Sigmoid colon (tissue), 6 donors: ENCODE measurements at regions not wholly inside any gene's neighbourhood (a gene's known extent, or its start where the extent isn't known, plus 50 kb on each side); places are given as distances from the start of the nearest gene placed in this dataset.

Experiments used
- DNase-seq: peaks from one replicate; pipeline ENCODE4 v3.0.0-alpha.2; 2019
- H3K27ac ChIP-seq, 4 donors: fragments of 200-600 bp; sonication (generic); one replicate each; pipeline ENCODE4 v1.5.1; 2016 to 2019; ENCODE audit warnings: mild to moderate bottlenecking in 1 of 4
- H3K27me3 ChIP-seq, 3 donors: fragments of 200-600 bp; sonication (generic); one replicate each; pipeline ENCODE4 v1.5.1; 2019; ENCODE audit warnings: mild to moderate bottlenecking in 1 of 3
- H3K36me3 ChIP-seq, 4 donors: fragments of 200-600 bp; sonication (generic); one replicate each; pipeline ENCODE4 v1.5.1; 2016 to 2019
- H3K4me1 ChIP-seq, 4 donors: fragments of 200-600 bp; sonication (generic); one replicate each; pipeline ENCODE4 v1.5.1; 2017 to 2019
- H3K4me3 ChIP-seq, 4 donors: fragments of 200-600 bp; sonication (generic); one replicate each; pipeline ENCODE4 v1.5.1; 2017 to 2019; ENCODE audit warnings: mild to moderate bottlenecking in 2 of 4, moderate library complexity in 1 of 4
- H3K9me3 ChIP-seq, 4 donors: fragments of 200-600 bp in 3 of 4; sonication (generic) in 3 of 4; one replicate each; pipeline versions ENCODE4 v1.5.1 to v1.6.1; 2013 to 2019
- CTCF ChIP-seq, 4 experiments: fragments of 450-650 bp in 3 of 4; fragments of 200-600 bp in 1 of 4; IDR thresholded peaks; one replicate each; pipeline ENCODE4 v1.5.1; 2016 to 2019; ENCODE audit warnings: antibody characterized with exemption in 4 of 4, mild to moderate bottlenecking in 3 of 4, moderate library complexity in 2 of 4
- EP300 ChIP-seq, 4 donors: sonication (generic); formaldehyde crosslinking; IDR thresholded peaks; one replicate each; pipeline ENCODE4 v1.6.1; 2017; ENCODE audit warnings: antibody characterized with exemption in 4 of 4
- POLR2A ChIP-seq, 2 donors: fragments of 450-650 bp; IDR thresholded peaks; one replicate each; pipeline ENCODE4 v1.6.1; 2016; ENCODE audit warnings: antibody characterized with exemption in 2 of 2, mild to moderate bottlenecking in 2 of 2, moderate library complexity in 2 of 2
- POLR2AphosphoS5 ChIP-seq, 4 donors: sonication (generic); formaldehyde crosslinking; IDR thresholded peaks; one replicate each; pipeline ENCODE4 v1.6.1; 2017; ENCODE audit warnings: antibody characterized with exemption in 4 of 4
- WGBS, 2 donors: extraction: QIAGEN DNeasy Blood & Tissue Kit; methylation state at CpG; one replicate each; pipeline ENCODE4 v1.1.7; 2013; 5-methylcytosine and 5-hydroxymethylcytosine counted together
- intact Hi-C: fragments of 100-400 bp; cut with DNase I; formaldehyde crosslinking; loops from one replicate; pipeline ENCODE4 v1.15.1; 2023
- small RNA-seq, 3 donors: library from RNA; depleted of rRNA; stranded (forward); fragments of <200 nt; gene quantifications; one replicate each; pipeline ENCODE3, GENCODE V24; 2016
- donor health status: healthy with polysubstance abuse.
- donor health status: healthy.

- Histone ChIP-seq H3K4me1 (no peaks in the 10 kb centered on the region), H3K36me3 (no peaks in the 10 kb centered on the region), H3K4me3 (no peak overlapping the region), H3K27ac (no peak overlapping the region), H3K9me3 (no peaks in the 10 kb centered on the region), H3K27me3 (no peaks in the 10 kb centered on the region)
- TF ChIP-seq CTCF (IDR thresholded peaks at IDR 0.05): no peak
- intact Hi-C loops: no loop called here
- DNase-seq: no peak
- 34 to 58% methylated on average over 3 of the region's 3 CpGs for WGBS, 2 donors
Measured at GRCh38 chr5:19406576-19407365, 581.2 kb downstream of the CDH18 start.

DNA sequence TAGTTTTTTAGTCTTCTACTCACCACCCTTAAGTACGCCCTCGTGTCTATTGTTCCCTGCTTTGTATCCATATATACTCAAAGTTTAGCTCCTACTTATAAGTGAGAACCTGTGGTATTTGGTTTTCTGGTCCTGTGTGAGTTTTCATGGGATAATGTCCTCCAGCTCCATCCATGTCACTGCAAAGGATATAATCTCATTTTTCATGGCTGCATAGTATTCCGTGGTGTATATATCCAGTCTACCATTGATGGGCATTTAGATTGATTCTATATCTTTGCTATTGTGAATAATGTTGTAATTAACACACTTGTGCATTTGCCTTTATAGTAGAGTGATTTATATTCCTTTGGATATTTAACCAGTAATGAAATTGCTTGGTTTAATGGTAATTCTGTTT lies 579.9 kb downstream of the CDH18 start:
- Histone ChIP-seq H3K27ac (no peak overlapping the region), H3K36me3 (no peaks in the 10 kb centered on the region), H3K4me3 (no peak overlapping the region), H3K9me3 (no peaks in the 10 kb centered on the region), H3K4me1 (no peaks in the 10 kb centered on the region), H3K27me3 (no peaks in the 10 kb centered on the region)
- intact Hi-C loops: no loop called here
- 71 to 88% methylated on average over 3 of the region's 3 CpGs for WGBS, 2 donors
- TF ChIP-seq EP300 (IDR thresholded peaks at IDR 0.05) (no peak), POLR2AphosphoS5 (IDR thresholded peaks at IDR 0.05) (no peak), CTCF (IDR thresholded peaks at IDR 0.05) (no peak), POLR2A (IDR thresholded peaks at IDR 0.05) (no peak)
- DNase-seq: no peak

GRCh38 chr5:19411936-19412335 lies 576.1 kb downstream of the CDH18 start:
- intact Hi-C loops: no loop called here
- 81 to 83% methylated on average over 3 of the region's 3 CpGs for WGBS, 2 donors
- Histone ChIP-seq H3K4me3 (no peak overlapping the region), H3K27ac (no peak overlapping the region), H3K4me1 (no peaks in the 10 kb centered on the region), H3K9me3 (no peaks in the 10 kb centered on the region), H3K27me3 (no peaks in the 10 kb centered on the region), H3K36me3 (no peaks in the 10 kb centered on the region)
- TF ChIP-seq EP300 (IDR thresholded peaks at IDR 0.05): no peak
- DNase-seq: no peak

Small RNA genes lying in the stretch of these regions (small RNA-seq; reads per million reads assigned to genes)
- gene AC025768.1 (0 reads per million in 3 donors), gene RF00017 (0 reads per million in 3 donors), gene RF00136 (0.29 to 0.66 (median 0.32) reads per million in 3 donors), gene RN7SL58P (0 reads per million in 3 donors)
